GM21360 (cell line): ENCODE measurements at regions not wholly inside any gene's neighbourhood (a gene's known extent, or its start where the extent isn't known, plus 50 kb on each side); places are given as distances from the start of the nearest gene placed in this dataset.

ENCODE experiments used
- ATAC-seq: cut with Tn5 transposase; IDR thresholded peaks from one replicate; pipeline ENCODE4 v1.9.1; 2021; ENCODE audit warnings: mild to moderate bottlenecking, moderate library complexity; ENCODE audit not compliant: unreplicated experiment

DNA sequence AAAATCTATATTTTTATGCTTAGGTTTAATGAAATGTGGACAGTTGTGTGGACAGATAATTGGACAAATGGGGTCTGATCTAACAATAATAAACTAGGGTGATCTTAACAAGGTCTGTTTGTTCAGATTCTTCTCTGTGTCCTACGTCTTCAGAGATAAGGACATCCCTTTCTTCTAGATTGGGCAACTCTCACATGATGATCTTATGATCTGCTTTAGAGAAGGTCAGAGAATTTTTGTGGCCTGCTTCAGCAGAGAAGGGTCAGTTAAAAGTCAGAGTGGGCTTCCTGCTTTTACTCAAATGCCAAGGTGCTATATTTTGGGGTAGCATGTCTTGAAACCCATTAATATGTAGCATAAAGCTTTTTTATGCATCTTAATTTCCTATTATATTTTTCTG lies 63.8 kb upstream of the RGMB start:
- ATAC-seq: no peak

- ATAC-seq: no peak
Observed at GRCh38 chr5:98713027-98713426, 60.4 kb upstream of the RGMB start.

- no peak for ATAC-seq
Observed at GRCh38 chr5:98713856-98714255, 59.6 kb upstream of the RGMB start.

- no peak for ATAC-seq
Observed at GRCh38 chr5:98714710-98715288, 58.7 kb upstream of the RGMB start.

GRCh38 chr5:98721231-98721928 lies 52.1 kb upstream of the RGMB start:
- ATAC-seq: no peak

DNA sequence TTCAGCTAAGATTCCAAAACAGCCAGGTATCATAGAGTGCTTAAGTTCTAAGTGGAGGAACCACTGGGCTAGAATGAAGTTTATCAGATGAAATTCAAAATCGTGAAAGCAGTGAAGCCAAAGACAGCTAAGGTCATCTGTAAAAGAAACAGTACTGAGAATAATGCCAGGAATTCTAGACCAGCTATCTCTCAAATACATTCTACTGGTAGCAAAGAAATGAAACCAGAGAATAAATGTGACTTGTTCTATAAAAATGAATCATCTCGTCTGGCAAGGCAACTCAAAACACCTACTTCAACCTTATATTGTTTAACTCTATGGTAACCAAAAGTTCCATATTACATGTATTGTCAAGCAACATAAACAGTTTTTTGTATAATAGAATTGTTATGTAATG lies 51.3 kb upstream of the RGMB start:
- ATAC-seq: no peak

DNA sequence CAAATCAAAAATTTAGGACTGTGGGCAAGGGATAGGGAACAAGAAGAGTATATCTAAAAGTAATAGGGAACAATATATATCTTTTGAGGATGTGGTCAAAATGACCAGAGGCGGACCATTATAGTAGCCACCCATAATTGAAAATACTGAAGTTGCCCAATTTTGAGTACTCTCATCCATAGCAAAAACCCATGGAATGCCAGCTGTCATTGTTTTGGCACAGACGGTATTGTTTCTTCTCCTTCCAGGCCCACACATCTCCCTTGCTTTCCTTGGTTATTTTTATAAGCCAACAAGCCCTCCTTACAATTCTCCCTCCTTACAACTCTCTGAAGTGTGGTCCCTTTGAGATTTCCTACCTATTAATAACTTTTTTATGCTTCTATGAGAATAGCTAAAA lies 50.4 kb upstream of the RGMB start:
- ATAC-seq: no peak
